SK-N-SH (cell line): ENCODE measurements at regions not wholly inside any gene's neighbourhood (a gene's known extent, or its start where the extent isn't known, plus 50 kb on each side); places are given as distances from the start of the nearest gene placed in this dataset.
"Not testable (repeated sequence)": the region's sequence is repeated elsewhere in the genome, so short reads cannot be mapped to it uniquely, and the experiment has no call there.

Experiments
- CTCF ChIA-PET: fragments of 300-600, 350-600 bp; formaldehyde crosslinking; extraction: SDS; loops from one replicate; lab custom pipeline; 2021; lab: Yijun Ruan, JAX
- POLR2A ChIA-PET: fragments of 350-600 bp; sonication (Branson Sonifier 250); formaldehyde crosslinking; extraction: SDS; loops from one replicate; lab custom pipeline; 2020; ENCODE audit warnings: antibody characterized with exemption, inconsistent platforms; lab: Yijun Ruan, JAX
- DNase-seq: peaks from one replicate; pipeline ENCODE4 v3.0.0; 2012
- H2AFZ ChIP-seq: fragments of 200-600 bp; sonication (generic); 2 replicates; pipeline ENCODE4 v1.8.1; 2016; ENCODE audit warnings: antibody characterized with exemption, mild to moderate bottlenecking, low read depth
- H3F3A ChIP-seq: fragments of 200-600 bp; sonication (generic); replicated peaks from 2 replicates; pipeline ENCODE3; 2016; ENCODE audit warnings: antibody characterized with exemption, mild to moderate bottlenecking; ENCODE audit not compliant: insufficient read depth
- H3K27ac ChIP-seq, 2 experiments: fragments of 200-500 bp in 1 of 2; fragments of 200-600 bp in 1 of 2; sonication (Bioruptor generic) in 1 of 2; sonication (generic), shearing (Covaris generic) in 1 of 2; 2 replicates each; pipeline versions ENCODE4 v1.5.1 to v1.6.1; 2014 to 2016; ENCODE audit warnings: low read depth in 2 of 2, inconsistent platforms in 1 of 2, low read length in 1 of 2, mild to moderate bottlenecking in 1 of 2, mixed read lengths in 1 of 2
- H3K27me3 ChIP-seq: fragments of 200-600 bp; sonication (generic), shearing (Covaris generic); 2 replicates; pipeline ENCODE4 v1.6.1; 2016; ENCODE audit warnings: mixed run types; ENCODE audit not compliant: insufficient read depth
- H3K36me3 ChIP-seq, 2 experiments: fragments of 200-500 bp in 1 of 2; fragments of 200-600 bp in 1 of 2; sonication (Bioruptor generic) in 1 of 2; sonication (generic) in 1 of 2; replicated peaks in 1 of 2; 2 replicates each; pipeline versions ENCODE3 to v1.5.1; 2014 to 2016; ENCODE audit warnings: low read length in 1 of 2, mild to moderate bottlenecking in 1 of 2; ENCODE audit not compliant: insufficient read depth in 2 of 2, control insufficient read depth in 1 of 2
- H3K4me1 ChIP-seq, 2 experiments: fragments of 200-500 bp in 1 of 2; fragments of 200-600 bp in 1 of 2; sonication (Bioruptor generic) in 1 of 2; sonication (generic), shearing (Covaris generic) in 1 of 2; 2 replicates each; pipeline versions ENCODE4 v1.5.1 to v1.6.1; 2014 to 2016; ENCODE audit warnings: low read depth in 1 of 2, low read length in 1 of 2, mixed run types in 1 of 2; ENCODE audit not compliant: insufficient read depth in 2 of 2, control insufficient read depth in 1 of 2
- H3K4me2 ChIP-seq: fragments of 200-600 bp; sonication (generic), shearing (Covaris generic); 2 replicates; pipeline ENCODE4 v1.6.1; 2017; ENCODE audit warnings: mixed run types
- H3K4me3 ChIP-seq, 2 experiments: fragments of 200-500 bp in 1 of 2; fragments of 200-600 bp in 1 of 2; sonication (Bioruptor generic) in 1 of 2; sonication (generic), shearing (Covaris generic) in 1 of 2; 2 replicates each; pipeline versions ENCODE4 v1.5.1 to v1.8.1; 2014 to 2016; ENCODE audit warnings: low read depth in 2 of 2, inconsistent platforms in 1 of 2, low read length in 1 of 2, mild to moderate bottlenecking in 1 of 2, mixed read lengths in 1 of 2, moderate library complexity in 1 of 2
- H3K79me2 ChIP-seq: fragments of 200-600 bp; sonication (generic); 2 replicates; pipeline ENCODE4 v1.8.1; 2017; ENCODE audit warnings: mild to moderate bottlenecking; ENCODE audit not compliant: insufficient read depth
- H3K9ac ChIP-seq: fragments of 200-600 bp; sonication (generic); 2 replicates; pipeline ENCODE4 v1.6.1; 2017; ENCODE audit warnings: mixed run types
- H3K9me2 ChIP-seq: fragments of 200-600 bp; sonication (generic); 2 replicates; pipeline ENCODE4 v1.6.1; 2017; ENCODE audit warnings: mixed run types
- H3K9me3 ChIP-seq: fragments of 200-600 bp; sonication (generic); 2 replicates; pipeline ENCODE4 v1.6.1; 2017; ENCODE audit warnings: mixed run types, mild to moderate bottlenecking, moderate library complexity
- H4K20me1 ChIP-seq: fragments of 200-600 bp; sonication (generic); 2 replicates; pipeline ENCODE4 v1.6.1; 2017; ENCODE audit warnings: mild to moderate bottlenecking, mixed run types; ENCODE audit not compliant: insufficient read depth
- FOSL2 ChIP-seq: IDR thresholded peaks from 2 replicates; pipeline ENCODE4 v1.4.0; 2012; ENCODE audit warnings: low read depth, mild to moderate bottlenecking, moderate library complexity, borderline replicate concordance
- FOXJ3 ChIP-seq: sonication (generic); formaldehyde crosslinking; IDR thresholded peaks from 2 replicates; pipeline ENCODE4 v1.5.1; 2020; ENCODE audit warnings: mild to moderate bottlenecking, missing genetic modification reagents
- FOXM1 ChIP-seq: IDR thresholded peaks from 2 replicates; pipeline ENCODE4 v1.4.0; 2012; ENCODE audit warnings: low read depth, mild to moderate bottlenecking
- MAX ChIP-seq: IDR thresholded peaks from 2 replicates; pipeline ENCODE4 v1.4.0; 2012; ENCODE audit warnings: low read depth
- MEF2A ChIP-seq: IDR thresholded peaks from 2 replicates; pipeline ENCODE4 v1.4.0; 2012; ENCODE audit warnings: low read depth, borderline replicate concordance
- NRF1 ChIP-seq: IDR thresholded peaks from 2 replicates; pipeline ENCODE4 v1.6.1; 2012; ENCODE audit warnings: low read depth, mild to moderate bottlenecking, low read length
- PBX3 ChIP-seq: IDR thresholded peaks from 2 replicates; pipeline ENCODE4; 2012
- POLR2AphosphoS5 ChIP-seq: IDR thresholded peaks from 2 replicates; pipeline ENCODE4 v1.6.1; 2012; ENCODE audit warnings: low read depth, low read length
- RAD21 ChIP-seq: IDR thresholded peaks from 2 replicates; pipeline ENCODE4 v1.6.1; 2012; ENCODE audit warnings: mild to moderate bottlenecking, low read length
- RCOR1 ChIP-seq: fragments of 150-350 bp; IDR thresholded peaks from 2 replicates; pipeline ENCODE4 v1.6.1; 2017; ENCODE audit warnings: antibody characterized with exemption, low read length
- REST ChIP-seq: IDR thresholded peaks from 2 replicates; pipeline ENCODE4 v1.6.1; 2012; ENCODE audit warnings: mild to moderate bottlenecking, low read depth, low read length, moderate library complexity
- RXRA ChIP-seq: IDR thresholded peaks from 2 replicates; pipeline ENCODE4 v1.4.0; 2012; ENCODE audit warnings: low read depth, mild to moderate bottlenecking, borderline replicate concordance
- SMC3 ChIP-seq: IDR thresholded peaks from 2 replicates; pipeline ENCODE4 v1.6.1; 2012; ENCODE audit warnings: low read depth, low read length, improper control_type of control experiment
- TAF1 ChIP-seq: IDR thresholded peaks from 2 replicates; pipeline ENCODE4 v1.6.1; 2012; ENCODE audit warnings: low read depth, mild to moderate bottlenecking, low read length, moderate library complexity, borderline replicate concordance
- TEAD4 ChIP-seq: IDR thresholded peaks from 2 replicates; pipeline ENCODE4 v1.4.0; 2012; ENCODE audit warnings: mild to moderate bottlenecking, borderline replicate concordance; ENCODE audit not compliant: insufficient read depth
- USF1 ChIP-seq: IDR thresholded peaks from 2 replicates; pipeline ENCODE4 v1.4.0; 2012; ENCODE audit warnings: low read depth, borderline replicate concordance
- WGBS: methylation state at CpG from one replicate; pipeline ENCODE4 v1.1.6; 2017; ENCODE audit warnings: low lambda C conversion rate; 5-methylcytosine and 5-hydroxymethylcytosine counted together

- no peak overlapping the region for H2AFZ ChIP-seq
- TF ChIP-seq MEF2A: no peak
- TF ChIP-seq REST: no peak
- no peak for TF ChIP-seq RCOR1
- no peak for TF ChIP-seq USF1
- TF ChIP-seq TEAD4: no peak
- TF ChIP-seq FOXJ3 (CRISPR knock-in tag): no peak
- TF ChIP-seq RAD21: no peak
- no peak for TF ChIP-seq PBX3
- TF ChIP-seq FOSL2: no peak
- no peak for TF ChIP-seq NRF1
- TF ChIP-seq POLR2AphosphoS5: no peak
- TF ChIP-seq TAF1: no peak
- no peak for TF ChIP-seq RXRA
- no peak for TF ChIP-seq FOXM1
- TF ChIP-seq MAX: no peak
- TF ChIP-seq SMC3: no peak
- TF ChIP-seq, all 33 proteins: peak for 0
- H4K20me1 ChIP-seq: no peaks in the 10 kb centered on the region
- no peaks in the 10 kb centered on the region for H3F3A ChIP-seq
- no peaks in the 10 kb centered on the region for H3K9me3 ChIP-seq
- no peaks in the 10 kb centered on the region for H3K4me1 ChIP-seq
- ChIA-PET CTCF (no interaction called here), POLR2A (no interaction called here)
- H3K27me3 ChIP-seq: no peaks in the 10 kb centered on the region
- no peaks in the 10 kb centered on the region for H3K79me2 ChIP-seq
- no peaks in the 10 kb centered on the region for H3K36me3 ChIP-seq
- no peak overlapping the region for H3K4me3 ChIP-seq
- 26% methylated on average over 1 of the region's 1 CpG for WGBS
- H3K9me2 ChIP-seq: no peaks in the 10 kb centered on the region
- DNase-seq: no peak
- no peak overlapping the region for H3K4me2 ChIP-seq
- H3K27ac ChIP-seq: no peak overlapping the region
- no peak overlapping the region for H3K9ac ChIP-seq
Observed at GRCh38 chr1:60502506-60502905, 428.9 kb upstream of the C1orf87 start.

- POLR2A ChIA-PET, H3K4me2 ChIP-seq, H3K9me3 ChIP-seq, H3F3A ChIP-seq, H3K9ac ChIP-seq, H3K36me3 ChIP-seq, H3K9me2 ChIP-seq, H4K20me1 ChIP-seq, H2AFZ ChIP-seq, H3K4me3 ChIP-seq, H3K4me1 ChIP-seq, H3K27me3 ChIP-seq, H3K79me2 ChIP-seq, DNase-seq, H3K27ac ChIP-seq: not testable (repeated sequence)
- 69% methylated on average over 20 of the region's 20 CpGs for WGBS
- CTCF ChIA-PET: interaction anchor here (1.1 kb wide), 1 partner anchor 10 kb away, joined by 3 read pairs; no protein-coding TSS in a partner anchor
Observed at GRCh38 chr1:60489916-60490480, 416.4 kb upstream of the C1orf87 start.
